RCC 7860 (cell line): ENCODE measurements at regions not wholly inside any gene's neighbourhood (a gene's known extent, or its start where the extent isn't known, plus 50 kb on each side); places are given as distances from the start of the nearest gene placed in this dataset.

Source experiments
- DNase-seq: peaks from one replicate; pipeline ENCODE4 v3.0.0-alpha.2; 2015; ENCODE audit warnings: low spot score
- FAIRE-seq: peaks from 2 replicates; lab custom pipeline; 2012; peaks lifted over from hg19 to GRCh38; lab: Jason Lieb, UNC

DNA sequence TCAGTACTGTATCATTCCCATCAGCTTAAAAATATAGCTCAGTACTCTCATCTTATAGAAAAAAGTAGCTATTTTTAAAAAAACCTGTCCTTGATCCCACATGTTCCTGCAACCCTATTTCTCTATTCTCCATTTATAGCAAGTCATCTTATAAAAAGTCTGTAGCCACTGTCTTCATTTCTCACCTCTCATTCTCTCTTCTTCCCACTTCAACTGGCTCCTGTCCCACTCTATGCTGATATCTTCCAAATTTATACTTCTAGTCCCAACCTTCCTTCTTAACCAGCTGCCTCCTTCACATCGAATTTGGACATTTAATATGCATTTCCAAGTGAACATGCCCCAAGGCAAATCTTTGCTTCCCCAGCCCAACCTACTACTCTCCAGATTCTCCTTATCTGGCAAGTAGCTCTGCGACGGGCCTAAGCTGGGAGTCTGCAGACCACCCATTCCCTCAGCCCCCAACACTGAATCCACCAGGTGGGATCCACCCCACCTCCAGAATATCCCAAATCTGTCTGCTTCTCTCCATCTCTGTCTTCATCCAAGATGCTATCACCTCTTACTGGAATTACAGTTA, 52.0 kb upstream of the TANC2 start:
- no peak for FAIRE-seq
- DNase-seq, result no peak

DNA sequence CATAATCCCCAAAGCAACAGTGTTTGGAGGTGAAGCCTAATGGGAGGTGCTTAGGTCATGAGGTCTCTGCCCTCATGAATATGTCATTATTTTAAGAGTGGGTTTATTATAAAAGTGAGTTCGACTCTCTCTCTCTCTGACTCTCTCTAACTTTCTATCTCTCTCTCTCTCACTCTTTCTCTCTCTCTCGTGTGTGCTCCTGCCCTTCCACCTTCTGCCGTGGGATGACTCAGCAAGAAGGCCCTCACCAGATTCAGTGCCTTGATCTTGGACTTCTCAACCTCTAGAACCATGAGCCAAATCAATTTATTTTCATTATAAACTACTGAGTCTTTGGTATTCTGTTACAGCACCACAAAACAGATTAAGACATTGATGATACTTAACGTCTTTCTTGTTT, 53.7 kb upstream of the TANC2 start:
- FAIRE-seq, result no peak
- DNase-seq, result no peak

DNA sequence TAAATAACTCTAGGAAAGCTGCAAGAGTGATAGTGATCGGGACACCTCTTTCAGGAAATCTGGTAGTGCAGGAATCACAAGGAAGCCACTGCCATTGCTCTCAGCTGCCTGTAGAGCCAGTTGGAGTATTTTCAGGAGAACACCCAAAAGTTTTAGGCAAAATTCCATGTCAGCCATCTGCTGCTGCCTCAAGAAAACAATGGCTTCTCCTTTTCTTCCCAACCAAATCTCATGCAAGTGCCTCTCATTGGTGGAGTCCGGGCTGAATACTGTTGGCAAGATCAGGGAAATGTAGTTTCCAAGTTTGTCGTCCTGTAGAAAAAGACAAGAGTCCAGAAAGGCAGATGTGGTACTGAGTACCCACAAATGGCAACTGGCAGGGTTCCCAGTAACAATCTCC, 54.9 kb upstream of the TANC2 start:
- DNase-seq (no peak), FAIRE-seq (no peak)

DNA sequence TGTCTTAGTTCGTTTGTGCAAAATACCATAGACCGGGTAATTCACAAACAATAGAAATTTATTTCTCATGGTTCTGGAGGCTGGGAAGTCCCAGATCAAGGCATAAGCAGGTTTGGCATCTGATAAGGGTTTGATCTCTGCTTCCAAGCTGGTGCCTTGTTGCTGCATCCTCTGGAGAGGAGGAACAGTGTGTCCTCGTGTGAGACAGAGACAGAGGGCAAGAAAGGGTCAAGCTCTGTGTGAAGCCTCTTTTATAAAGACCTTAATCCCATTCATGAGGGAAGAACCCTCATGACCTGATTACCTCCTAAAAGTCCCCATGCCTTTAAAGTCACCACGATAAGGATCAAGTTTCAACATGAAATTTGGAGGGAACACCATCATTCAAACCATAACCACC, 55.8 kb upstream of the TANC2 start:
- FAIRE-seq (no peak), DNase-seq (no peak)

DNA sequence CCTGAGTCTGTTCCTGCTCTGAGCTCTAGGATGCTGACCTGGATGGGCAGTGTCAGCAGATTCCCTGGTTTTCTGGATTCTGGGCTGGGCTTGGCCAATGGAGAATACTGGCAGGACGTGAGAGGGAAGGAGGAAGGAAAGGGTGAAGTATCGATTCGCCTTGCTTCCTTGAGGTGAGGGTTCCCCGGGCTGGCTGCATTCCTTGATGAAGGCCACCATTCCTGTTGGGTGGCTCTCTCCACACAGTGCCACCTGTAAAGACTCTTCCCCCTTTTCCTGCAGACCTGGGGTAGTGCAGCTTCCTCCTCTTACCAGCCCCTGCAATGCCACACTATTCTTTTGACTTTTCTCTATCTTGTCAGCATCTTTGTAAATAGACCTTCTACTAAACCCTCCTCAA, 58.1 kb upstream of the TANC2 start:
- DNase-seq (no peak), FAIRE-seq (no peak)

DNA sequence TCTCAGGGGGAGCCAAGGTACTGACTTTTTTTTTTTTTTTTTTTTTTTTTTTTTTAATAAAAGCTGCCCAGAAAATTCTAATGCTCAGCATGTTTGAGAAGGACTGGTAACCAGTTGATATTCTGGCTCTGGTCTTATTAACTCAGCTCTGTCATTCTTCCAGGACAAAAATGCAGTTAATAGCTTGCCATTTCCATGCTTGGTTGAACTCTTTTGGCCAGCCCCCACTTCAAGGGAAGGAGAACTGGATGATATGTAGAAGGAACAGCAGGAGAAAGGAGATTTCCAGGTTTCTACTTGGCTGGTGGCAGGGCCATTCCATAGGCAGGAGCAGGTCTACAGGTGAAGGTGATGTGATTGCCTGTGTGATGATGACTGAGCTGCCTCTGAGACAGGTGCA, 59.2 kb upstream of the TANC2 start:
- FAIRE-seq (peak; percentile 86), DNase-seq (peak; percentile 20)

DNA sequence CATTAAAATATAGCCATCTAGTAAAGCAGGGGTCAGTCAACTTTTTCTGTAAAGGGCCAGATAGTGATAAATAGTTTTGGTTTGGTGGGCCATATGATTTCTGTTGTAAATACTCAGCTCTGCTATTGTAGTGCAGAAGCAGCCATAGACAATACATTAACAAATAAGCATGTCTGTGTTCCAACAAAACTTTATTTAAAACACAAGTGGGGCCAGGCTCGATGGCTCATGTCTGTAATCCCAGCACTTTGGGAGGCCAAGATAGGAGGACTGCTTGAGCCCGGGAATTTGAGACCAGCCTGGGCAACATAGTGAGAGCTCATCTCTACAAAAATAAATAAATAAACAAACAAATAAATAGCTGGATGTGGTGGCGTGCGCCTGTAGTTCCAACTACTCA, 60.8 kb upstream of the TANC2 start:
- no peak for DNase-seq

DNA sequence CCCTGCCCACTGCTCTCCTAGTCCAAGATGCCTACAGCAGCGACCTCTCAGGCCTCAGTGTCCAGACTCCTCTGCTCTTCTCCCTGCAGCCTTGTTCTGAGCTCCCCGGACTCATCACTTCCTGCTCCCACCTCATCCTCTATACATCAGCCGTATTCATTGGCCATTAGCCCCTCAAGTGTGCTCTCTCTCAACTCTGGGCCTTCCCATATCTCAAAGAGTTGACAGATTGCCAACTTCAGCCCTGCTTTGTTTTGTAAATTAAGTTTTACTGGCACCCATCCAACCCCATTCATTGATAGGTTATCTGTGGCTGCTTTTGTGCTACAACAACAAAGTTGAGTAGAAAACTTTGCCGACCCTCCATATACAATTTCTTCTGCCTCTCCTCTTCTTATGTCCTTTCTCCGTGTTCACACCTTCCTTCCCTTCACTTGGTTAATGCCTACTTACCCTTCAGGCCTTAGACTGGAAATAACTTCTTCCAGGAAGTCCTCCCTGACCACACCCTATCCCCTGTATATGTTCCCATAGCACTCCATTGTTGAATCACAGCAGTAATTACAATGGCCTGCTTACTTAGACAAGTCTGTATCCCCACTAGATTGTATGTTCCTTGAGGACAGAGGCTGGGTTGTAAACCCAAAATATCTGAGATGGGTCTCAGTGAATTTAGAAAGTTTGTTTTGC, 63.4 kb upstream of the TANC2 start:
- DNase-seq (no peak), FAIRE-seq (no peak)

More for the DNA sequence above, 60.8 kb upstream of the TANC2 start:
- no peak for FAIRE-seq

DNA sequence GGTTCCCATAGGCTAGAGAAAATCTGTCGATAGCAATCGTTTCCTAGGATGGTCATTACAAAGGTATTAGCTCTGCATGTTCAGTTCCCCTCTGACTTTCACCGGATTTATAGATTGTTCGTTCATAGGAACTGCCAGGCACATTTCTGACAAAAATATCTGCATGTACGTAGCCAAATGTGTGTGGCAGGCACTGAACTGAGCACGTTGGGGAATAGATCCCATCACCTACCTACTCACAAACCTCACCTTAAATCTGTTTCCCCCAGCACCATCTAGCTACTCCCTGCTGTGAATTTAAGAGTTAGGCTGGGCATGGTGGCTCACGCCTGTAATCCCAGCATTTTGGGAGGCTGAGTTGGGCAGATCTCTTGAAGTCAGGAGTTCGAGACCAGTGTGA, 64.5 kb upstream of the TANC2 start:
- no peak for DNase-seq
- no peak for FAIRE-seq

DNA sequence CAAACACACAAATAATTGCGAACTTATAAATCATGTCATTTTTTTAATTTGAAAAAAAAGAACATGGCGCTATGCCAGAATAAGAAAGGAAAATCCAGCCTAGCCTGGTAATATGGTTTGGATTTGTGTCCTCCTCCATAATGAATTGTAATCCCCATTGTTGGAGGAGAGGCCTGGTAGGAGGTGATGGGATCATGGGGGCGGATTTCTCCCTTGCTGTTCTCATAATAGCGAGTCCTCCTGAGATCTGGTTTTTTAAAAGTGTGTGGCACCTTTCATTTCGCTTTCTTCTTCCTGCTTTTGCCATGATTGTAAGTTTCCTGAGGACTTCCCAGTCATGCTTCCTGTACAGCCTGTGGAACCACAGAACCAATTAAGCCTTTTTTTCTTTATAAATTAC, 65.9 kb upstream of the TANC2 start:
- DNase-seq (no peak), FAIRE-seq (no peak)

DNA sequence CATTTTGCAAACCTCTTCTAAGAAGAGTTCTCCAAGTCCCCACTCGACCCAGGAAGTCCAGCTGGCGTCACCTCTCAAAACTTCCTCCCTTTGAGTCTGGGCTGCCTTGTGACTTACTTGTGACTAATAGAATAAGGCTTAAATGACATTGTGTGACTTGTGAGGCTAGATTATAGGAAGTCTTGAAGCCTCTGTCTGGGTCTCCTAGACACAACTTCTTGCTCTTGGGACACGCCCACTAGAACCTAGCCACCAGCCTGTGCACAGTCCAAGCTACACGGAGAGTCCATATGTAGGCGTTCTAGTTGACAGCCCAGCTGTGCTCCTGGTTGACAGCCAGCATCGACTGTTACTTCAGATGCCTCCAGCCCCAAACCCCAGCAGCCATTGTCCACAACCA, 66.7 kb upstream of the TANC2 start:
- DNase-seq (peak; percentile 33), FAIRE-seq (no peak)

DNA sequence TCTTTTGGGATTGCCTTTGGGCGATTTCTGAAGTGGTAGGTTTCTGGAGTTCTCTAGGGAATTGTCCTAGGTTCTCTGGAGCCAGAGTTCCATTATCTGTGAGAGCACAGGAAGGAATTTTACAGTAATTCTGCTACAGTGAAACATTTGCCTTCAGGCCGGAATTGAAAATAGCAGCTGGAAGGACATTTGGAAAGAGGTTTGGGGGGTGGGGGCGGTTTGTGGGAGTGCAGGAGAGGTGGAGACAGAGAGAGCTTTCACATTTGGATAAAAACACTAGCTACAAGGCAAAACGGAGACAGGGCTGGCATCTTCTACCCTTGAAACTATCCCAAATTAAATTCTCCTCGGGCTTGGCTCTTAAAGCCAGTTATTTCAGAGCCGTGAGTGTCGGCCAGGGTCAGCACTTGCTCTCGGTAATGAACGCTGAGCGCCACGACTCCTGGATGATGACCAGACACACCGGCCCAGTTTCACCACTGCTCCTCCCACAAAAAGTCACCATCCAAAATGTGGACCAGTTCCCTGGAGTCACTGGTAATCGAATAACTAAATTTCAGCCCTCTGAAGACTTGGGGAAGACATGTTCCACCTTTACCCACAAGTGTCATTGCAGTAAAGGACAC, 67.7 kb upstream of the TANC2 start:
- DNase-seq (no peak), FAIRE-seq (no peak)

DNA sequence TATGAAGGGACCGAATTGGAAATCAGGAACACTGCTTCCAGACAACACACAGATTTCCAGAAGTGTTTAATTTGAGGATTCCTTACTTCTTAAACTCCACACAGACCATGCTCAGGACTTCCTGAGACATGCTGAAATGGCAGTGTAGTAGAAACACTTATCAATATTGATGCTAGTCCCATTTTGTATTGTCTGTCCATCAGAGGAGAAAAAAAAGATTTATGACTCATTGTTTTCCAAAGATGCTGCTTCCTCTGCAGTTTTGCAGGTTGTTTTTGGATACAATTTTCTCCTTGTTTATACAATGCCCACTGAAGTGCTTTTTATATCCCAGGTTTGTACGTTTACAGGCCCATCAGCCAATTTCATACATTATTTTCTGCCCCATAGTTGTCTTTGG, 68.3 kb upstream of the TANC2 start:
- FAIRE-seq (no peak), DNase-seq (no peak)

DNA sequence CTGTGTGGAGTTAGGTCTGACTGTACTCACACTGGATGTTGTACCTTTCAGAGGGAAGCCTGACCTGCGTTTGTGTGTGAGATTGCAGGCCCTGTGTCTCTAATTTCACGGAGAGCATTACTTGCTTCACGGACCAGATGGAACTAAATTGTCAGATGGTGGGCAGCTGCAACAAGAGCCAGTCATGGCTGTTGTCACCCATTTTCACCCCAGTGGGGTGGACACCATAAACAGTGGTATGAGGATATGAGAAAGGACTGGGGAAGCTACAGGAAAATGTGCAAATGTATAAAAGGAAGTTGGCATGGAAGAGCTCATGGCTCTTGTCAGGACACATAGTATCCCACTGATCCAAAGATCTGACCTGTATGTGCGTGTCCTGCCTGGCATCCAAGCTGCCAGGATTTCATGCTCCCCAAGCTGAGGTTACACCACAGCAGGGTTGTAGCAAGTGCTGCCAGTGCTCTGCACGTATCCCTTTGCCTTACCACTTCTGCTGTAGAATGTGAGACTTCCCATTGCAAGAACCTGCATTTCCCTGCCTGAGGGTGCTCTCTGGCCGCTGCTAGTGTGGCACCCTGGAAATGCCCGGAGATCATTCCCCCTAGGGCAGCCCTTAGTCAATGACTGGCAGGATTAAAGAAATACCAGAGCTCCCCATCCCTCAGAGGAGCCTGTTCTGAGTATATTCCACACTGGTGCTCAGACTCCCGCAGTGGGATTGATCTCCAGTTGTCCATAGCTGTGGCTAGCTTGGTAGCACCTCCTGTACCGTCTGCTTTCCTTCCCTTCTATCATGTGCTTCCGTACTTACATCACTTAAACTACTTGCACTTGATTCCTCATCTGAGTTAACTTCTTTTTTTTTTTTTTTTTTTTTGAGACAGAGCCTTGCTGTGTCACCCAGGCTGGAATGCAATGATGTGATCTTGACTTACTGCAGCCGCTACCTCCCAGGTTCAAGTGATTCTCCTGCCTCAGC, 70.4 kb upstream of the TANC2 start:
- DNase-seq (peak; percentile 90), FAIRE-seq (peak; percentile 90)

DNA sequence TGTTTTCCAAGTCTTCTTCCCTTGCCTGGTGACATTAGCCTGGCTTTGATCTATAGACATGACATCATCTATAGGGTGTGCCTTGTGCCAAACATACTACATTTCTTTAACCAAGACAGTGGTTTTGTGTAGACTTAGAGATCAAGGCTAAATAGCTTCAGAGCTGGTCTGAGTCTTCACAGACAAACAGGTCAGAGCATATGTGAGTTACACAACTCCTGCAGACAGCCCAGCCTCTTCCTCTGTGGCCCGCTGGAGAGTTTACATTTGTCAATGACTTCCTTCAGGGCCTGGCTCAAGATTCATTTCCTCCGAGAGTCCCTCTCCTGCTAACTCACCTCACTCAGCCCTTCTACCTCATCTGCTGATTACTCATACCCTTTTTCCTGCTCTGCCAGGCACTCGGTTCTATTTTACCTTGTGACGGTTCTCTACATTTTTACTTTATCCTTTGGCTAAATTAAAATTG, 73.1 kb upstream of the TANC2 start:
- peak; percentile 90 for FAIRE-seq
- peak; percentile 88 for DNase-seq

DNA sequence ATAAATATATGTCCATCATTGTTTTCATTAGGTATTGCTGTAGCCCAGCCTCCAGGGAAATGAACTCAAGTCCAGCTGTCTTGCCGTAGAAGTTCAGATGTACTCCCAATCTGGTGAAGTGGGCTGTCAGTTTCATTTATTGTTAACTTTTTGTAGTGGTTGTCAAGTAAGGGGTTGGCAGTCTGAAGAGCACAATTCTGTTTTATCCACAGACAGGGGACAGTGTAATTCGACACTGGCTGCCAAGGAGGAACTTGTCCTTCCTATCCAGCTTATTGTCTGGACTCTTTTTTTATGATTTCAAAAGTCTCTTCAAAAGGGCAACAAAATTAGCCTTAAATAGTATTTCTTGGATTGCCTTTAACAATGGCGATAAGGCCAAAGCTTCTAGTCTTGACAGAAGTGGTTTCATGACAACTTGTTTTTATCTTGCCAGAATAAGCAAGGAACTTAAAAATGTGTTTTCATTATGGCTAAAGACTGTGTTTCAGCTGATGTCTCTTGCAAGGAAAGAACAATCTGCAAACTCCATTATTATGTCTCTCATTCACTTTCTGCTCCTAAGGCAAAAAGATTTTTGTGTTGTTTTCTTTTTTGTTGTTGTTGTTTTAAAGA, 73.9 kb upstream of the TANC2 start:
- DNase-seq (no peak), FAIRE-seq (no peak)

DNA sequence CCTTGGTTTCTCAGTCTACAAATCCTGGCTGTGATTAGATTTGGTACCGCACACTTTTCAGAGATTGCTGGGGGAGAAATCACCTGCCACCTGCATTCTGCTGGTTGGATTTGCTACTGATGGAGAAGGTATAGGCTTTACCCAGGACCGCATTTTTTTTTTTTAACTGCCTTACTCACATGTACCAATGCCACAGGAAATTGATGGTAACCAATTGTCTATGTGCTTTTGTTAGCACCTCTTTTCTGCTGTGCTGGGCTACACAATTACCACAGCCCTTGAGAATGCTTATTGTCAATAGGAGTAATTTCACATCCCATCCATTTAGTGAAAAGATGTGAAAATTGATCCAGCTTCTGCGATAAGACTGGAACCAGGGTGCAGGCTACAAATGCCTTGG, 74.4 kb upstream of the TANC2 start:
- no peak for DNase-seq

DNA sequence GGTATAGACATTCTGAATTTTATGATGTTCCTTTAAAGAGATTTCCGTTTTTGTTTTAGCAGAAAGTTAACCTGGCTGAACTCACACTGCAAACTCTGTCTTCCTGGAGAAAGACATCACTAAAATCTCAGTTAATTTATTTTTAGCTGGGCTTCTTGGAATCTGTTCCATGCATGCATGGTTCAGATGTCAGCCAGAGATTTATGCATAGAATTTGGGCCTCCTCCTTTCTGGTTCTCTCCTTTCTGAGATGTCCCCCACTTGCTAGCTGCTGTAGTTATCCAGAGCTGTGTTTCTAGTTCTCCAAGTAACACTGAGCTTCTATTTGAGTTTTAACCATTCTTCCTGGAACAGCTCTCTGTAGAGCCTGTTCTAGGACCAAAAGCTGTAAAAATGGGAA, 77.3 kb upstream of the TANC2 start:
- no peak for FAIRE-seq
- DNase-seq, result no peak

More for the DNA sequence above, 74.4 kb upstream of the TANC2 start:
- FAIRE-seq, result no peak

DNA sequence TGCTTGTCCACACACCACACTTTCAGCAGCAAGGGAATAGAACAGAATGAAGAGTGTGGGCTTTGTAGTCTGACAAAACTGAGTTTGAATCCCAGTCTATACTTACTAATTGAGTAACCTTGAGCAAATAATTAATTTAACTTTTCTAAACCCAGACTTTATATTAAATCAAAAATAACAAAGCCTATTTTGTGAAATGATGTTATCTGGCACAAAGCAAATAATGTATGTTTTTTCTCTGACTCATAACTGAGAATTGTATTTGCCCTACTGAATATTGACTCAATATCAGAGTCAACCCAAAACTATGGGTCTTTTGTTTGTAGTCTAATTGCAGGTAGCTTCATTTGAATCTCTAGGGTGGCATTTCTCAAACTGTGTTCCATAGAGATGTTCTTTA, 77.9 kb upstream of the TANC2 start:
- DNase-seq, result no peak
- no peak for FAIRE-seq

DNA sequence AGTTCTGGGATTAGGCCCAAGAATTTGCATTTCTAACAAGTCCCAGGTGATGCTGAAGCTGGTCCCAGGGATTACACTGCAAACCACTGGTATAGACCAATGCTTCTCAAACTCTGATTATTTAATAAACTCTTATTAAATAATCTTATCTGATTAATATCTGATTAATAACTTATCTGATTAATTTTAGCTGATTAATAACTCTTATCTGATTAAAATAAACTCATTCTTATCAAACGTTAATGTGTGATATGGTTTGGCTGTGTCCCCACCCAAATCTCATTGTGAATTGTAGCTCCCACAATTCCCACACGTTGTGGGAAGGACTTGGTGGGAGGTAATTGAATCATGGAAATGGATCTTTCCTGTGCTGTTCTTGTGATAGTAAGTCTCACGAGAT, 78.6 kb upstream of the TANC2 start:
- no peak for FAIRE-seq
- DNase-seq, result no peak

DNA sequence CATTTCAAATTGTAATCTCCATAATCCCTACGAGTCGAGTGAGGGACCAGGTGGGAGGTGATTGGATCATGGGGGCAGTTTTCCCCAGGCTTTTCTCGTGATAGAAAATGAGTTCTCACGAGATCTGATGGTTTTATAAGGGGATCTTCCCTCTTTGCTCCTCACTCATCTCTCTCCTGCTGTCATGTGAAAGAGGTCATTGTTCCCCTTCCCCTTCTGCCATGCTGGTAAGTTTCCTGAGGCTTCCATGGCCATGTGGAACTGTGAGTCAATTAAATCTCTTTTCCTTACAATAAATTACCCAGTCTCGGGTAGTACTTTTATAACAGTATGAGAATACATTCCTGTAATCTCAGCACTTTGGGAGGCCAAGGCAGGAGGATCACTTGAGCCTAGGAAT, 76.7 kb upstream of the MARCHF10 start:
- FAIRE-seq (no peak), DNase-seq (no peak)
